ENCODE measurements at regions not wholly inside any gene's neighbourhood (a gene's known extent, or its start where the extent isn't known, plus 50 kb on each side); places are given as distances from the start of the nearest gene placed in this dataset.

DNA sequence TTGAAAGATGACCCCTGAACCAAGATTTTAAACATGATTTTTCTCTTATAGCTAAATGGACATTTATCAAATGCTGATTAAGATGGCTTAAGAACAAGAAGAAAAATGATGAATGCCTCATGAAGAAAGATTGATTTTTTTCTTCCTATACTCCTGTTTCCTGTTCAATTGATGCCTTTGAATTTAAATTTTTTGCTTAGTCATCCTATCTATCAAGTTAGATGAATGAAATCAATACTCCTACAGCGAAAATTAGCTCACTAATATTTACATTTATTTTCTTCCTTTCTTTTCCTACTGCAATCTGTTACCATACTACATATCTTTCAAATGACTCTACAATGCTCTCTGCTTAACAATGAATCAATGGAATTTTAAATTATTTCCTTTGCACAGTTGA, 773.6 kb upstream of the DIAPH2 start:
- TF ChIP-seq FOXP2 (optimal IDR thresholded peaks at IDR 0.05; ENCODE audit: borderline replicate concordance, extremely low read depth, extremely low read length, insufficient read depth): no peak
- no peak for TF ChIP-seq TAF1 (IDR thresholded peaks at IDR 0.05; ENCODE audit: borderline replicate concordance, insufficient read depth, low read length)
- TF ChIP-seq SIN3A (IDR thresholded peaks at IDR 0.05; ENCODE audit: borderline replicate concordance, insufficient read depth, low read length): no peak
- no peak for TF ChIP-seq POLR2AphosphoS5 (IDR thresholded peaks at IDR 0.05; ENCODE audit: low read depth, low read length)
- TF ChIP-seq, protein P1, sequence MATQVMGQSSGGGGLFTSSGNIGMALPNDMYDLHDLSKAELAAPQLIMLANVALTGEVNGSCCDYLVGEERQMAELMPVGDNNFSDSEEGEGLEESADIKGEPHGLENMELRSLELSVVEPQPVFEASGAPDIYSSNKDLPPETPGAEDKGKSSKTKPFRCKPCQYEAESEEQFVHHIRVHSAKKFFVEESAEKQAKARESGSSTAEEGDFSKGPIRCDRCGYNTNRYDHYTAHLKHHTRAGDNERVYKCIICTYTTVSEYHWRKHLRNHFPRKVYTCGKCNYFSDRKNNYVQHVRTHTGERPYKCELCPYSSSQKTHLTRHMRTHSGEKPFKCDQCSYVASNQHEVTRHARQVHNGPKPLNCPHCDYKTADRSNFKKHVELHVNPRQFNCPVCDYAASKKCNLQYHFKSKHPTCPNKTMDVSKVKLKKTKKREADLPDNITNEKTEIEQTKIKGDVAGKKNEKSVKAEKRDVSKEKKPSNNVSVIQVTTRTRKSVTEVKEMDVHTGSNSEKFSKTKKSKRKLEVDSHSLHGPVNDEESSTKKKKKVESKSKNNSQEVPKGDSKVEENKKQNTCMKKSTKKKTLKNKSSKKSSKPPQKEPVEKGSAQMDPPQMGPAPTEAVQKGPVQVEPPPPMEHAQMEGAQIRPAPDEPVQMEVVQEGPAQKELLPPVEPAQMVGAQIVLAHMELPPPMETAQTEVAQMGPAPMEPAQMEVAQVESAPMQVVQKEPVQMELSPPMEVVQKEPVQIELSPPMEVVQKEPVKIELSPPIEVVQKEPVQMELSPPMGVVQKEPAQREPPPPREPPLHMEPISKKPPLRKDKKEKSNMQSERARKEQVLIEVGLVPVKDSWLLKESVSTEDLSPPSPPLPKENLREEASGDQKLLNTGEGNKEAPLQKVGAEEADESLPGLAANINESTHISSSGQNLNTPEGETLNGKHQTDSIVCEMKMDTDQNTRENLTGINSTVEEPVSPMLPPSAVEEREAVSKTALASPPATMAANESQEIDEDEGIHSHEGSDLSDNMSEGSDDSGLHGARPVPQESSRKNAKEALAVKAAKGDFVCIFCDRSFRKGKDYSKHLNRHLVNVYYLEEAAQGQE (IDR thresholded peaks at IDR 0.05; ENCODE audit: insufficient read depth in 1 of 2, low read depth in 2 of 2, low read length in 2 of 2): no peak

DNA sequence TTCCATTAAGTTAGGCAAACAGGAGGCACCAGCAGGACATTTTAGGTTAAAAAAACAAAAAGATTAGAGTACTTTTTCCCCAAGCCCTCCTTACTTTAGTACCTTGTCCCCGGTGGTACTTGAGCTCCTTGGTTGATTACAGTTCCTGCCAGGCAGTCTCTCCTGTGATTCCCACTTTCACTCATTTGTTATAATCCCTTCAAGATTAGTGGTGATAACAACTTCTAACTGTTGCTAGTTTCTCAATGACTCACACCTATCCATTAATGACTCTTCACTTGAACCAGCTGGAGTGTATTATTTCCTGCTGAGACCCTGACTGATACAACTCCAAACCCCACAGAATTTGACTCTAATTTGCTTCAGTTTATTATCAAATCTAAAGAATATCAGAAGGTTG, 765.0 kb upstream of the DIAPH2 start:
- TF ChIP-seq FOXP2 (optimal IDR thresholded peaks at IDR 0.05; ENCODE audit: borderline replicate concordance, extremely low read depth, extremely low read length, insufficient read depth): no peak
- TF ChIP-seq, protein P1 (IDR thresholded peaks at IDR 0.05; ENCODE audit: insufficient read depth in 1 of 2, low read depth in 2 of 2, low read length in 2 of 2): no peak

DNA sequence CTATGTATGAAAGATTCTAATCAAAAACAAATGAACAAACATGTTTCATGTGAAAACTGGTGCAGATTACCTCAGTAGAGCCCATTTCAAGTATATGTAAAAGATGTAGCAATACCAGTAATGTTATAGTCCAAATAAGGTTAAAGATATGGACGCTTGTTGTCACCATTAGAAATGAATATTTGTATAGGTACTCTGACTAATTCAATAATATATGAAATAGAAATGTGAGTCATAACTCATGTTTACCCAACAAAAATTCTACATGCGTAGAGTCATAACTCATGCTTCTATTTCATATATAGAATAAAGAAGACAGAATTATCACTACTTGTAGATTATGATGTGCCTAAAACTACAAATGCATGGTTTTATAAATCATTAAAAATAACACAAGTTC, 739.1 kb upstream of the DIAPH2 start:
- no peak for TF ChIP-seq POLR2AphosphoS5 (IDR thresholded peaks at IDR 0.05; ENCODE audit: low read depth, low read length)
- TF ChIP-seq TAF1 (IDR thresholded peaks at IDR 0.05; ENCODE audit: borderline replicate concordance, insufficient read depth, low read length): no peak
- TF ChIP-seq FOXP2 (optimal IDR thresholded peaks at IDR 0.05; ENCODE audit: borderline replicate concordance, extremely low read depth, extremely low read length, insufficient read depth): no peak
- TF ChIP-seq SIN3A (IDR thresholded peaks at IDR 0.05; ENCODE audit: borderline replicate concordance, insufficient read depth, low read length): no peak
- TF ChIP-seq, protein P1 (IDR thresholded peaks at IDR 0.05; ENCODE audit: insufficient read depth in 1 of 2, low read depth in 2 of 2, low read length in 2 of 2): no peak

DNA sequence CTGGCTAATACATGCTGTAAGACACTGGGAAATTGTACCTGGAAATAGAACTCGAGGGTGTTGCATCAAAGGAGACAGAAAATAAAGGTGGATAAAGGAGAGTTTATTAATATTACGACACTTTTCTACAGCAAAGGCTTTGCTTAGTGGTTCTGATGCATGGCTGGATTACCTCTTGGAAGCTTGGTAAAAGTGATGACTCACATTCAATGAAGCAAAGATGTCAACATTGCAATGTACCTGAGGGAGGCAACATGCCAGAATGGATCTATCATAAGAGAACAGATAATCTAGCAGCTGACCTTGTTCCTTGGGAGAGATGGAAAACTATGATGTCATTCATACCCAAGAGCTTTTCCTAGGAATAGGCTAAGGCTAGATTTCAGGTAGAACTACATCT, 735.1 kb upstream of the DIAPH2 start:
- no peak for TF ChIP-seq TAF1 (IDR thresholded peaks at IDR 0.05; ENCODE audit: borderline replicate concordance, insufficient read depth, low read length)
- TF ChIP-seq SIN3A (IDR thresholded peaks at IDR 0.05; ENCODE audit: borderline replicate concordance, insufficient read depth, low read length): no peak
- TF ChIP-seq POLR2AphosphoS5 (IDR thresholded peaks at IDR 0.05; ENCODE audit: low read depth, low read length): no peak
- TF ChIP-seq FOXP2 (optimal IDR thresholded peaks at IDR 0.05; ENCODE audit: borderline replicate concordance, extremely low read depth, extremely low read length, insufficient read depth): no peak
- TF ChIP-seq, protein P1 (IDR thresholded peaks at IDR 0.05; ENCODE audit: insufficient read depth in 1 of 2, low read depth in 2 of 2, low read length in 2 of 2): no peak

DNA sequence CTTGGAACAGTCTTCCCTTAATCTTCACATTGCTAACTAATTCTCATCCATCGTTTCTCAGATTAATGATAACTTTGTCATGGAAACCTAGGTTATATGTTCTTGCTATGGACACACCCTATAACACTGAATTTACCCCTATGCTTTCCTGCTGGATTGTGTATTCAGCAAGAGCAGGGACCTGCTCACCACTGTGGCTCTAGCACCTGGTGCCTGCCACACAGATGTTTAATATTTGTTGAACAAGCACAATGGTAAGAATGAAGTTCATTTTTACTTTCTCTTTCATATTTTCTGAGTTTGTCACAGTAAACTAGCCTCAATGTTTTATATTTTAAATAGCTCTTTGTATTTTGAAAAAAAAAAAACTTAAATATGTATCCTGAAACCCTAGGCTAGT, 734.0 kb upstream of the DIAPH2 start:
- TF ChIP-seq, protein P1 (IDR thresholded peaks at IDR 0.05; ENCODE audit: insufficient read depth in 1 of 2, low read depth in 2 of 2, low read length in 2 of 2): no peak
- no peak for TF ChIP-seq SIN3A (IDR thresholded peaks at IDR 0.05; ENCODE audit: borderline replicate concordance, insufficient read depth, low read length)
- TF ChIP-seq TAF1 (IDR thresholded peaks at IDR 0.05; ENCODE audit: borderline replicate concordance, insufficient read depth, low read length): no peak
- no peak for TF ChIP-seq FOXP2 (optimal IDR thresholded peaks at IDR 0.05; ENCODE audit: borderline replicate concordance, extremely low read depth, extremely low read length, insufficient read depth)
- TF ChIP-seq POLR2AphosphoS5 (IDR thresholded peaks at IDR 0.05; ENCODE audit: low read depth, low read length): no peak
